ENCODE measurements at regions not wholly inside any gene's neighbourhood (a gene's known extent, or its start where the extent isn't known, plus 50 kb on each side); places are given as distances from the start of the nearest gene placed in this dataset.

GRCh38 chr16:73707863-73708262 is 588.8 kb upstream of the PSMD7 start:
- Histone ChIP-seq H3K9me2 (replicated peaks; ENCODE audit: insufficient read depth) (no peaks in the 10 kb centered on the region), H3K27ac (no peak overlapping the region), H2AFZ (no peak overlapping the region), H3K9me3 (ENCODE audit: low read depth) (no peaks in the 10 kb centered on the region), H3K79me2 (no peaks in the 10 kb centered on the region), H4K20me1 (ENCODE audit: insufficient read depth, poor library complexity, severe bottlenecking) (no peaks in the 10 kb centered on the region), H3K4me2 (no peak overlapping the region), H3K4me3 (no peak overlapping the region), H3K36me3 (replicated peaks; ENCODE audit: insufficient read depth, low read depth) (no peaks in the 10 kb centered on the region), H3K4me1 (ENCODE audit: insufficient read depth) (peaks cover 11% of the 10 kb centered on the region), H3K27me3 (no peaks in the 10 kb centered on the region)
- TF ChIP-seq EZH2 (IDR thresholded peaks at IDR 0.05; ENCODE audit: borderline replicate concordance) (no peak), CTCF (IDR thresholded peaks at IDR 0.05; ENCODE audit: poor library complexity) (no peak), EZH2phosphoT487 (IDR thresholded peaks at IDR 0.05; ENCODE audit: low read depth, severe bottlenecking, unreplicated experiment) (no peak)
- 91% methylated on average over 3 of the region's 3 CpGs for WGBS (ENCODE audit: low lambda C conversion rate, missing lambda C conversion rate)
- DNase-seq (ENCODE audit: low spot score), result no peak

- Histone ChIP-seq H3K9me2 (replicated peaks; ENCODE audit: insufficient read depth) (no peaks in the 10 kb centered on the region), H3K27me3 (no peaks in the 10 kb centered on the region), H3K4me2 (no peak overlapping the region), H3K4me3 (no peak overlapping the region), H3K36me3 (replicated peaks; ENCODE audit: insufficient read depth, low read depth) (no peaks in the 10 kb centered on the region), H2AFZ (no peak overlapping the region), H3K79me2 (no peaks in the 10 kb centered on the region), H3K4me1 (ENCODE audit: insufficient read depth) (no peaks in the 10 kb centered on the region), H4K20me1 (ENCODE audit: insufficient read depth, poor library complexity, severe bottlenecking) (no peaks in the 10 kb centered on the region), H3K9me3 (ENCODE audit: low read depth) (no peaks in the 10 kb centered on the region), H3K27ac (no peak overlapping the region)
- WGBS (ENCODE audit: low lambda C conversion rate, missing lambda C conversion rate), result 86% methylated on average over 6 of the region's 6 CpGs
- no peak for DNase-seq (ENCODE audit: low spot score)
- TF ChIP-seq CTCF (IDR thresholded peaks at IDR 0.05; ENCODE audit: poor library complexity) (no peak), EZH2phosphoT487 (IDR thresholded peaks at IDR 0.05; ENCODE audit: low read depth, severe bottlenecking, unreplicated experiment) (no peak), EZH2 (IDR thresholded peaks at IDR 0.05; ENCODE audit: borderline replicate concordance) (no peak)
Observed at GRCh38 chr16:73703891-73704290, 592.7 kb upstream of the PSMD7 start.

GRCh38 chr16:73697336-73697735 is 599.3 kb upstream of the PSMD7 start:
- H2AFZ ChIP-seq, result no peak overlapping the region
- no peaks in the 10 kb centered on the region for H3K27me3 ChIP-seq
- no peaks in the 10 kb centered on the region for H3K79me2 ChIP-seq
- no peak overlapping the region for H3K27ac ChIP-seq
- no peak for DNase-seq (ENCODE audit: low spot score)
- no peaks in the 10 kb centered on the region for H3K36me3 ChIP-seq (replicated peaks; ENCODE audit: insufficient read depth, low read depth)
- no peaks in the 10 kb centered on the region for H4K20me1 ChIP-seq (ENCODE audit: insufficient read depth, poor library complexity, severe bottlenecking)
- H3K4me2 ChIP-seq, result no peak overlapping the region
- no peak overlapping the region for H3K4me3 ChIP-seq
- H3K9me3 ChIP-seq (ENCODE audit: low read depth), result no peaks in the 10 kb centered on the region
- no peaks in the 10 kb centered on the region for H3K9me2 ChIP-seq (replicated peaks; ENCODE audit: insufficient read depth)
- no peak for TF ChIP-seq EZH2 (IDR thresholded peaks at IDR 0.05; ENCODE audit: borderline replicate concordance)
- TF ChIP-seq EZH2phosphoT487 (IDR thresholded peaks at IDR 0.05; ENCODE audit: low read depth, severe bottlenecking, unreplicated experiment), result no peak
- no peak for TF ChIP-seq CTCF (IDR thresholded peaks at IDR 0.05; ENCODE audit: poor library complexity)
- no peaks in the 10 kb centered on the region for H3K4me1 ChIP-seq (ENCODE audit: insufficient read depth)

- Histone ChIP-seq H3K27me3 (no peaks in the 10 kb centered on the region), H3K9me3 (ENCODE audit: low read depth) (no peaks in the 10 kb centered on the region), H3K79me2 (no peaks in the 10 kb centered on the region), H3K4me3 (no peak overlapping the region), H4K20me1 (ENCODE audit: insufficient read depth, poor library complexity, severe bottlenecking) (no peaks in the 10 kb centered on the region), H3K36me3 (replicated peaks; ENCODE audit: insufficient read depth, low read depth) (no peaks in the 10 kb centered on the region), H3K9me2 (replicated peaks; ENCODE audit: insufficient read depth) (no peaks in the 10 kb centered on the region), H3K27ac (no peak overlapping the region), H3K4me1 (ENCODE audit: insufficient read depth) (no peaks in the 10 kb centered on the region), H2AFZ (no peak overlapping the region), H3K4me2 (no peak overlapping the region)
- no peak for DNase-seq (ENCODE audit: low spot score)
- WGBS (ENCODE audit: low lambda C conversion rate, missing lambda C conversion rate), result 78% methylated on average over 3 of the region's 3 CpGs
- TF ChIP-seq EZH2phosphoT487 (IDR thresholded peaks at IDR 0.05; ENCODE audit: low read depth, severe bottlenecking, unreplicated experiment) (no peak), EZH2 (IDR thresholded peaks at IDR 0.05; ENCODE audit: borderline replicate concordance) (no peak), CTCF (IDR thresholded peaks at IDR 0.05; ENCODE audit: poor library complexity) (no peak)
Observed at GRCh38 chr16:73692861-73693260, 603.8 kb upstream of the PSMD7 start.
